ENCODE measurements at regions not wholly inside any gene's neighbourhood (a gene's known extent, or its start where the extent isn't known, plus 50 kb on each side); places are given as distances from the start of the nearest gene placed in this dataset.

- TF ChIP-seq, protein P1, sequence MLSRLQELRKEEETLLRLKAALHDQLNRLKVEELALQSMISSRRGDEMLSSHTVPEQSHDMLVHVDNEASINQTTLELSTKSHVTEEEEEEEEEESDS (CRISPR knock-in tag; IDR thresholded peaks at IDR 0.05), result no peak
- TF ChIP-seq SETDB1 (IDR thresholded peaks at IDR 0.05; ENCODE audit: low read length), result no peak
- TF ChIP-seq ZNF589 (CRISPR knock-in tag; IDR thresholded peaks at IDR 0.05; ENCODE audit: low read depth), result no peak
- no peak for TF ChIP-seq STAT5B (CRISPR knock-in tag; IDR thresholded peaks at IDR 0.05)
- no peak for TF ChIP-seq PTRF (tag; IDR thresholded peaks at IDR 0.05)
- TF ChIP-seq ZNF217 (CRISPR knock-in tag; IDR thresholded peaks at IDR 0.05), result no peak
- TF ChIP-seq MEF2A (IDR thresholded peaks at IDR 0.05; ENCODE audit: control insufficient read depth, low read depth, low read length), result no peak
- TF ChIP-seq, protein P2, sequence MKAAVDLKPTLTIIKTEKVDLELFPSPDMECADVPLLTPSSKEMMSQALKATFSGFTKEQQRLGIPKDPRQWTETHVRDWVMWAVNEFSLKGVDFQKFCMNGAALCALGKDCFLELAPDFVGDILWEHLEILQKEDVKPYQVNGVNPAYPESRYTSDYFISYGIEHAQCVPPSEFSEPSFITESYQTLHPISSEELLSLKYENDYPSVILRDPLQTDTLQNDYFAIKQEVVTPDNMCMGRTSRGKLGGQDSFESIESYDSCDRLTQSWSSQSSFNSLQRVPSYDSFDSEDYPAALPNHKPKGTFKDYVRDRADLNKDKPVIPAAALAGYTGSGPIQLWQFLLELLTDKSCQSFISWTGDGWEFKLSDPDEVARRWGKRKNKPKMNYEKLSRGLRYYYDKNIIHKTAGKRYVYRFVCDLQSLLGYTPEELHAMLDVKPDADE (conservative IDR thresholded peaks at IDR 0.05; ENCODE audit: control insufficient read depth, low read depth, low read length), result no peak
- no peak for TF ChIP-seq RB1 (IDR thresholded peaks at IDR 0.05; ENCODE audit: low read depth)
Observed at GRCh38 chr12:61804301-61804700, 455.9 kb upstream of the USP15 start (continued).

DNA sequence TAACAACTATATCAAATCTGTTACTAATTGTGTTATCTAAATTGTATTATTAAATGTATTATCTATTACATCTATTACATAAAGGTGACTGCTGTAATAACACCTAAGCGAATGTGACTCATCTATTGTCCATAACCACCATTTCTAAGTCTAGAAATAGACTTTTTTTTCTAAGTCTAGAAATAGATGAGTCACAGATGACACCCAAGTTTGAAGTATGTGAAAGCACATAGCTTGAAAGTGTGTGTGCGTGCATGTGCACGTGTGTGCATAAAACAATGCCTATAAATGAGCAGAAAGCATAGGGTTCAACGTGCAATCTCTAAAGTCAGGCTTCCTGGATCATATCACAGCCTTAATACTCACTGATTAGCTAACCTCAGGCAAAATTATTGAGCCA, 451.3 kb upstream of the USP15 start:
- TF ChIP-seq PCBP2 (IDR thresholded peaks at IDR 0.05; ENCODE audit: low read depth, low read length, poor library complexity, severe bottlenecking) (no peak), PHTF2 (CRISPR knock-in tag; IDR thresholded peaks at IDR 0.05) (no peak), PML (IDR thresholded peaks at IDR 0.05; ENCODE audit: low read length) (no peak), NCOR1 (IDR thresholded peaks at IDR 0.05) (no peak), HMG20B (CRISPR knock-in tag; IDR thresholded peaks at IDR 0.05) (no peak), C11orf30 (IDR thresholded peaks at IDR 0.05; ENCODE audit: low read depth) (no peak)
- TF ChIP-seq, protein P3, sequence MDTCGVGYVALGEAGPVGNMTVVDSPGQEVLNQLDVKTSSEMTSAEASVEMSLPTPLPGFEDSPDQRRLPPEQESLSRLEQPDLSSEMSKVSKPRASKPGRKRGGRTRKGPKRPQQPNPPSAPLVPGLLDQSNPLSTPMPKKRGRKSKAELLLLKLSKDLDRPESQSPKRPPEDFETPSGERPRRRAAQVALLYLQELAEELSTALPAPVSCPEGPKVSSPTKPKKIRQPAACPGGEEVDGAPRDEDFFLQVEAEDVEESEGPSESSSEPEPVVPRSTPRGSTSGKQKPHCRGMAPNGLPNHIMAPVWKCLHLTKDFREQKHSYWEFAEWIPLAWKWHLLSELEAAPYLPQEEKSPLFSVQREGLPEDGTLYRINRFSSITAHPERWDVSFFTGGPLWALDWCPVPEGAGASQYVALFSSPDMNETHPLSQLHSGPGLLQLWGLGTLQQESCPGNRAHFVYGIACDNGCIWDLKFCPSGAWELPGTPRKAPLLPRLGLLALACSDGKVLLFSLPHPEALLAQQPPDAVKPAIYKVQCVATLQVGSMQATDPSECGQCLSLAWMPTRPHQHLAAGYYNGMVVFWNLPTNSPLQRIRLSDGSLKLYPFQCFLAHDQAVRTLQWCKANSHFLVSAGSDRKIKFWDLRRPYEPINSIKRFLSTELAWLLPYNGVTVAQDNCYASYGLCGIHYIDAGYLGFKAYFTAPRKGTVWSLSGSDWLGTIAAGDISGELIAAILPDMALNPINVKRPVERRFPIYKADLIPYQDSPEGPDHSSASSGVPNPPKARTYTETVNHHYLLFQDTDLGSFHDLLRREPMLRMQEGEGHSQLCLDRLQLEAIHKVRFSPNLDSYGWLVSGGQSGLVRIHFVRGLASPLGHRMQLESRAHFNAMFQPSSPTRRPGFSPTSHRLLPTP (IDR thresholded peaks at IDR 0.05; ENCODE audit: borderline replicate concordance, extremely low read depth, insufficient read length), result no peak
- Histone ChIP-seq H2AFZ (ENCODE audit: low read depth, low read length) (no peak overlapping the region), H3K4me1 (replicated peaks in 1 of 2; ENCODE audit: control insufficient read depth in 2 of 2, insufficient read depth in 2 of 2, low read length in 2 of 2) (no peaks in the 10 kb centered on the region), H3K36me3 (ENCODE audit: control insufficient read depth, insufficient read depth, low read length) (no peaks in the 10 kb centered on the region), H3K9me1 (ENCODE audit: control insufficient read depth, insufficient read depth, low read length) (no peaks in the 10 kb centered on the region), H3K4me2 (ENCODE audit: insufficient read depth, low read length) (no peak overlapping the region), H3K4me3 (no peak overlapping the region), H3K27me3 (ENCODE audit: control insufficient read depth in 2 of 2, insufficient read depth in 2 of 2, low read length in 2 of 2) (no peaks in the 10 kb centered on the region), H3K27ac (ENCODE audit: extremely low read depth, low read depth, low read length) (no peak overlapping the region), H4K20me1 (replicated peaks; ENCODE audit: control insufficient read depth, insufficient read depth, low read length) (no peaks in the 10 kb centered on the region), H3K79me2 (ENCODE audit: control insufficient read depth, insufficient read depth, low read length) (no peaks in the 10 kb centered on the region), H3K9ac (ENCODE audit: insufficient read depth in 1 of 2, low read depth in 2 of 2, low read length in 2 of 2) (no peak overlapping the region), H3K9me3 (replicated peaks; ENCODE audit: control insufficient read depth, insufficient read depth, low read depth, low read length) (0 out of 2 replicates have a peak, but pooled peaks cover 3% of the 10 kb centered on the region)
- intact Hi-C loops (cut with micrococcal nuclease), result no loop called here
- no TSS peak for BruUV-seq (replicated peaks)
- ATAC-seq (no peak), FAIRE-seq (no peak), DNase-seq (ENCODE audit: extremely low read depth in 1 of 4, low spot score in 3 of 4) (no peak)
- WGBS (ENCODE audit: insufficient coverage, low coverage, missing lambda C conversion rate), result 0% methylated on average over 4 of the region's 4 CpGs
- POLR2A ChIA-PET, result no interaction called here
- in situ Hi-C loops (cut with MboI), result no loop called here
- CTCF ChIA-PET (ENCODE audit: low intra/inter-chr PET ratio), result no interaction called here

Data from K562 (cell line).